MCF 10A (cell line): ENCODE measurements at regions not wholly inside any gene's neighbourhood (a gene's known extent, or its start where the extent isn't known, plus 50 kb on each side); places are given as distances from the start of the nearest gene placed in this dataset.

Experiments
- BruUV-seq: library from RNA; stranded (reverse); fragments of 400-500 nt; replicated peaks from 2 replicates; lab custom pipeline; 2021; lab: Mats Ljungman, UMichigan
- CTCF ChIA-PET: fragments of 300-600 bp; sonication (Branson Sonifier 250); formaldehyde crosslinking; extraction: SDS; loops from one replicate; lab custom pipeline; 2021; ENCODE audit warnings: antibody characterized with exemption, inconsistent platforms; lab: Yijun Ruan, JAX
- POLR2A ChIA-PET: fragments of 300-600, 350-650 bp; sonication (Branson Sonifier 250); formaldehyde crosslinking; extraction: SDS; loops from one replicate; lab custom pipeline; 2020; ENCODE audit warnings: antibody characterized with exemption, inconsistent platforms; lab: Yijun Ruan, JAX
- DNase-seq: peaks from one replicate; pipeline ENCODE4 v3.0.0-alpha.2; 2018; ENCODE audit not compliant: unreplicated experiment
- H3K27ac Mint-ChIP-seq: one replicate; pipeline ENCODE4 v1.8.0; 2022; ENCODE audit warnings: mild to moderate bottlenecking, low read depth, mixed read lengths; ENCODE audit not compliant: unreplicated experiment
- H3K27me3 Mint-ChIP-seq: one replicate; pipeline ENCODE4 v1.8.0; 2022; ENCODE audit warnings: mixed read lengths; ENCODE audit not compliant: insufficient read depth, unreplicated experiment
- H3K36me3 Mint-ChIP-seq: one replicate; pipeline ENCODE4 v1.8.0; 2022; ENCODE audit warnings: mild to moderate bottlenecking, moderate library complexity, mixed read lengths; ENCODE audit not compliant: insufficient read depth, unreplicated experiment
- H3K4me1 Mint-ChIP-seq: one replicate; pipeline ENCODE4 v1.8.0; 2022; ENCODE audit warnings: mixed read lengths; ENCODE audit not compliant: insufficient read depth, unreplicated experiment
- H3K4me3 Mint-ChIP-seq: one replicate; pipeline ENCODE4 v1.8.0; 2022; ENCODE audit warnings: mild to moderate bottlenecking, moderate library complexity, mixed read lengths; ENCODE audit not compliant: unreplicated experiment
- H3K9me3 Mint-ChIP-seq: one replicate; pipeline ENCODE4 v1.8.0; 2022; ENCODE audit warnings: mixed read lengths; ENCODE audit not compliant: unreplicated experiment
- intact Hi-C: fragments of 100-400 bp; cut with micrococcal nuclease; formaldehyde crosslinking; loops from 2 replicates; pipeline ENCODE4 v1.14.1; 2022
- TF ChIP-seq, protein P1 (sequence below): fragments of 200-600 bp; IDR thresholded peaks from one replicate; pipeline ENCODE4 v1.8.0; 2022; ENCODE audit warnings: antibody characterized with exemption, mild to moderate bottlenecking; ENCODE audit not compliant: unreplicated experiment

DNA sequence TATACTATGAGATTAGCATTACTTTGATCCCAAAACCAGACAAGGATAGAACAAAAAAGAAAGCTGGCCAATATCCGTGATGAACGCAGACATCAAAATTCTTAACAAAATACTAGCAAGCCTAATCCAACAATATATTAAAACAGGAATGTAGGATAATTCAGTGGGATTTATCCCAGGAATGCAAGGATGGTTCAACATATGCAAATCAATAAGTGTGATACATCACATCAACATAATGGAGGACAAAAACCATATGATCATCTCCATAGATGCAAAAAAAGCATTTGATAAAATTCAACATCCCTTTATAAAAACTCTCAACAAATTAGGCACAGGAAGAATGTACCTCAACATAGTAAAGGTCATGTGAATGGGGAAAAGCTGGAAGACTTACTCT, 158.5 kb downstream of the KCNE4 start:
- BruUV-seq: no TSS peak
- Mint-ChIP-seq H3K9me3 (peaks cover 29% of the 10 kb centered on the region), H3K36me3 (no peaks in the 10 kb centered on the region), H3K4me1 (no peaks in the 10 kb centered on the region), H3K4me3 (no peak overlapping the region), H3K27ac (no peak overlapping the region), H3K27me3 (no peaks in the 10 kb centered on the region)
- no peak for DNase-seq
- TF ChIP-seq, protein P1, sequence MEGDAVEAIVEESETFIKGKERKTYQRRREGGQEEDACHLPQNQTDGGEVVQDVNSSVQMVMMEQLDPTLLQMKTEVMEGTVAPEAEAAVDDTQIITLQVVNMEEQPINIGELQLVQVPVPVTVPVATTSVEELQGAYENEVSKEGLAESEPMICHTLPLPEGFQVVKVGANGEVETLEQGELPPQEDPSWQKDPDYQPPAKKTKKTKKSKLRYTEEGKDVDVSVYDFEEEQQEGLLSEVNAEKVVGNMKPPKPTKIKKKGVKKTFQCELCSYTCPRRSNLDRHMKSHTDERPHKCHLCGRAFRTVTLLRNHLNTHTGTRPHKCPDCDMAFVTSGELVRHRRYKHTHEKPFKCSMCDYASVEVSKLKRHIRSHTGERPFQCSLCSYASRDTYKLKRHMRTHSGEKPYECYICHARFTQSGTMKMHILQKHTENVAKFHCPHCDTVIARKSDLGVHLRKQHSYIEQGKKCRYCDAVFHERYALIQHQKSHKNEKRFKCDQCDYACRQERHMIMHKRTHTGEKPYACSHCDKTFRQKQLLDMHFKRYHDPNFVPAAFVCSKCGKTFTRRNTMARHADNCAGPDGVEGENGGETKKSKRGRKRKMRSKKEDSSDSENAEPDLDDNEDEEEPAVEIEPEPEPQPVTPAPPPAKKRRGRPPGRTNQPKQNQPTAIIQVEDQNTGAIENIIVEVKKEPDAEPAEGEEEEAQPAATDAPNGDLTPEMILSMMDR: no peak
- intact Hi-C loops: no loop called here
- CTCF ChIA-PET: interaction anchor here (0.7 kb wide), 1 partner anchor 152 kb away, joined by 3 read pairs; no protein-coding TSS in a partner anchor
- POLR2A ChIA-PET: no interaction called here

DNA sequence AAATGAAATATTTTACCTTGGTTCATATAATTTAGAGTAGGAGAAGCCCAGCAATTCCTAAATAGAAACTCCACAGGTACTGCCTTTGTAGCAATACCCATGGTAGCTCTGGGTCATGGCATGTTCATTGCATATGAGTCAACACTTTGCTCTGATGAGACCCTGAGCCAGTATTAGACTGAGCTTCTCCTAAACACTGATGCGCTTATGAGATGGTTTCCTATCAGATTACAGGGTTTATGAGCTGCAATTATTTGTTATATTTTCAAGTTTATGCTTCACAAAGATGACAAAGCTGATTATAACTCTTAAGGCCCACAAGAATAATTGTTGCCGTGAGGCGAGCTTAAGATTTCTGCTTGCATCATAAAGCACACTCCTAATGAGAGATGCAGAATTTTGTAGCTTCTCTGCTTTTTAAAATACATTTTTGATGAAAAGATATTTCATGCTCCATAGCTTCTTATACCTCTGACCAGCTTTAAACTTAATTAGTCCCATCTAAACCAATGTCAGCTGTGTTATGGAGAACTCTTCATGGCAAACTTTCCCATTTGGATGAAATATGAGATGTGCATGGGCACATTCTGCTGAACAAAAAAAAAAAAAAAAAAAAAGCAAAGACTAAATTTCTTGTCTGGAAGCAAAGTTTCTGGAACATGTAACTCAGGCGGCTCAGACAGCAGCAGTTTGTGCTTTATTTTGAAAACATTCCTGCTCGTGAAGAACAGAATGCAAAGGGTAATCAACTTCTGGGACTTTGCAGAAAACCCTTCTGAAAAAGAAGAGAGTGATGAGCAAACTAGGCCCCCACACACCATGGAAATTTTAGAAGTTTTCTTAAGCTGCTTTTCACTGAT, 162.6 kb downstream of the KCNE4 start:
- Mint-ChIP-seq H3K27me3 (no peaks in the 10 kb centered on the region), H3K36me3 (no peaks in the 10 kb centered on the region), H3K27ac (no peak overlapping the region), H3K4me3 (no peak overlapping the region), H3K9me3 (peaks cover 27% of the 10 kb centered on the region), H3K4me1 (peaks cover 8% of the 10 kb centered on the region)
- TF ChIP-seq, protein P1: no peak
- ChIA-PET CTCF (interaction anchor here (0.7 kb wide), 1 partner anchor 172 kb away, joined by 5 read pairs; no protein-coding TSS in a partner anchor), POLR2A (interaction anchor here (0.6 to 0.9 kb wide), 3 partner anchors 11 to 20 kb away, joined by 3 read pairs; no protein-coding TSS in a partner anchor)
- intact Hi-C loops: no loop called here
- no peak for DNase-seq
- BruUV-seq: no TSS peak

DNA sequence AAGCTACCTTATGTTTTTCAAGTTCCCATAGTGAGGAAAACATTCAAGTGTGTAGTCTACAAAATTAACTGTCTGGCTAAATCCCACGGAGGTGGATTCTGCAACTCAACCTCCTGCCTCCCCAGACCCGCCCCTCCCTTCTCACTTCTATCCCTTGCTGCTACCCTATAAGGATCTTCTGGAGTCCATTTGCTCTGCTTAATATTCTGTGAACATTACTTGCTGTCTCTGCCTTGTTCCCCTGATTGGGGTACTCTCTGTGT, 163.2 kb downstream of the KCNE4 start:
- BruUV-seq: no TSS peak
- ChIA-PET POLR2A (interaction anchor here (0.6 to 0.8 kb wide), 2 partner anchors 11 kb away, joined by 3 read pairs; no protein-coding TSS in a partner anchor), CTCF (no interaction called here)
- Mint-ChIP-seq H3K36me3 (no peaks in the 10 kb centered on the region), H3K27ac (no peak overlapping the region), H3K9me3 (peaks cover 21% of the 10 kb centered on the region), H3K4me3 (no peak overlapping the region), H3K4me1 (peaks cover 8% of the 10 kb centered on the region), H3K27me3 (no peaks in the 10 kb centered on the region)
- no peak for DNase-seq
- intact Hi-C loops: no loop called here
- TF ChIP-seq, protein P1: no peak

DNA sequence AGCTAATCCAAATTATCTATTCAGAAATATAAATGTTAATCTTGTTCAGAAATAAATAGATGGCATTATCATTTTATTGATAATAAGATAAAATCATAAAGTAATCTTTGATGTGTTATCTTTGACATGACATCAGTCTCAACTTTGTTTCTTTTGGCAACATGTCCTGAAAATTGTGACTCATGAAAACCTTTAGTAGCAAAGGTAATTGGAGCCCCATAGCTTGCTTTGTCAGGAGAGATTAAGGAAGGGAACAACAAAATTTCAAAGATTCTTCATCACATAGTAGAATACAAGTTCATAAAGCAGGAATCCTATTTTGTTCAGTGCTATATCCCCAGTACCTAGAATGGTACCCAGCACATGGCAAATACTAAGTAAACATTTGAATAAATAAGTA, 165.4 kb downstream of the KCNE4 start:
- DNase-seq: peak; percentile 60
- Mint-ChIP-seq H3K27ac (no peak overlapping the region), H3K9me3 (no peaks in the 10 kb centered on the region), H3K4me3 (no peak overlapping the region), H3K27me3 (no peaks in the 10 kb centered on the region), H3K4me1 (peaks cover 16% of the 10 kb centered on the region), H3K36me3 (no peaks in the 10 kb centered on the region)
- ChIA-PET CTCF (no interaction called here), POLR2A (interaction anchor here (1.7 kb wide), 1 partner anchor 13 kb away, joined by 13 read pairs; no protein-coding TSS in a partner anchor)
- TF ChIP-seq, protein P1: no peak
- BruUV-seq: no TSS peak
- intact Hi-C loops: no loop called here
